ENCODE measurements at regions not wholly inside any gene's neighbourhood (a gene's known extent, or its start where the extent isn't known, plus 50 kb on each side); places are given as distances from the start of the nearest gene placed in this dataset.

- DNase-seq (ENCODE audit: low read depth in 2 of 2): no peak
These were observed 243.4 kb upstream of the KLF4 start for GRCh38 chr9:107732781-107733522.

- no peak for DNase-seq (ENCODE audit: low read depth in 2 of 2)
These were observed 241.7 kb upstream of the KLF4 start for GRCh38 chr9:107731115-107731762.

GRCh38 chr9:107730666-107731065 lies 241.1 kb upstream of the KLF4 start:
- DNase-seq (ENCODE audit: low read depth in 2 of 2): no peak

GRCh38 chr9:107727086-107727780 lies 237.7 kb upstream of the KLF4 start:
- no peak for DNase-seq (ENCODE audit: low read depth in 2 of 2)

GRCh38 chr9:107723015-107723414 lies 233.4 kb upstream of the KLF4 start:
- no peak for DNase-seq (ENCODE audit: low read depth in 2 of 2)

- DNase-seq (ENCODE audit: low read depth in 2 of 2): no peak
These were observed 232.2 kb upstream of the KLF4 start for GRCh38 chr9:107721705-107722245.

- no peak for DNase-seq (ENCODE audit: low read depth in 2 of 2)
These were observed 230.9 kb upstream of the KLF4 start for GRCh38 chr9:107720501-107720900.

GRCh38 chr9:107717529-107718314 lies 228.2 kb upstream of the KLF4 start:
- no peak for DNase-seq (ENCODE audit: low read depth in 2 of 2)

GRCh38 chr9:107715740-107716139 lies 226.2 kb upstream of the KLF4 start:
- no peak for DNase-seq (ENCODE audit: low read depth in 2 of 2)

- no peak for DNase-seq (ENCODE audit: low read depth in 2 of 2)
These were observed 223.9 kb upstream of the KLF4 start for GRCh38 chr9:107713470-107713869.

GRCh38 chr9:107712390-107712789 lies 222.8 kb upstream of the KLF4 start:
- no peak for DNase-seq (ENCODE audit: low read depth in 2 of 2)

- DNase-seq (ENCODE audit: low read depth in 2 of 2): no peak
These were observed 222.0 kb upstream of the KLF4 start for GRCh38 chr9:107711542-107711941.

GRCh38 chr9:107710953-107711352 lies 221.4 kb upstream of the KLF4 start:
- DNase-seq (ENCODE audit: low read depth in 2 of 2): no peak

GRCh38 chr9:107710546-107710945 lies 221.0 kb upstream of the KLF4 start:
- DNase-seq (ENCODE audit: low read depth in 2 of 2): no peak

- no peak for DNase-seq (ENCODE audit: low read depth in 2 of 2)
These were observed 219.2 kb upstream of the KLF4 start for GRCh38 chr9:107708791-107709190.

- DNase-seq (ENCODE audit: low read depth in 2 of 2): no peak
These were observed 218.4 kb upstream of the KLF4 start for GRCh38 chr9:107707915-107708441.

- no peak for DNase-seq (ENCODE audit: low read depth in 2 of 2)
These were observed 217.9 kb upstream of the KLF4 start for GRCh38 chr9:107707428-107707837.

- no peak for DNase-seq (ENCODE audit: low read depth in 2 of 2)
These were observed 217.3 kb upstream of the KLF4 start for GRCh38 chr9:107706701-107707427.

- no peak for DNase-seq (ENCODE audit: low read depth in 2 of 2)
These were observed 216.0 kb upstream of the KLF4 start for GRCh38 chr9:107705521-107705920.

- no peak for DNase-seq (ENCODE audit: low read depth in 2 of 2)
These were observed 215.2 kb upstream of the KLF4 start for GRCh38 chr9:107704774-107705173.

- DNase-seq (ENCODE audit: low read depth in 2 of 2): no peak
These were observed 214.1 kb upstream of the KLF4 start for GRCh38 chr9:107703651-107704050.
